ENCODE measurements at regions not wholly inside any gene's neighbourhood (a gene's known extent, or its start where the extent isn't known, plus 50 kb on each side); places are given as distances from the start of the nearest gene placed in this dataset.
"Not testable (repeated sequence)": the region's sequence is repeated elsewhere in the genome, so short reads cannot be mapped to it uniquely, and the experiment has no call there.

GRCh38 chr2:66177128-66177796, 257.7 kb upstream of the MEIS1 start:
- not testable (repeated sequence) for TF ChIP-seq ZHX1 (CRISPR knock-in tag; IDR thresholded peaks at IDR 0.05; ENCODE audit: low read depth); MLX (CRISPR knock-in tag; IDR thresholded peaks at IDR 0.05); RNF219 (CRISPR knock-in tag; IDR thresholded peaks at IDR 0.05); ZNF740 (CRISPR knock-in tag; IDR thresholded peaks at IDR 0.05); SKIL (CRISPR knock-in tag; IDR thresholded peaks at IDR 0.05; ENCODE audit: borderline replicate concordance); TAF1 (CRISPR knock-in tag; IDR thresholded peaks at IDR 0.05); GABPB1 (CRISPR knock-in tag; IDR thresholded peaks at IDR 0.05); USF2 (IDR thresholded peaks at IDR 0.05; ENCODE audit: low read depth, low read length); USF2 (CRISPR knock-in tag; IDR thresholded peaks at IDR 0.05; ENCODE audit: borderline replicate concordance); JUND (CRISPR knock-in tag; IDR thresholded peaks at IDR 0.05); HOXA5 (CRISPR knock-in tag; IDR thresholded peaks at IDR 0.05)
- TF ChIP-seq, protein P1, sequence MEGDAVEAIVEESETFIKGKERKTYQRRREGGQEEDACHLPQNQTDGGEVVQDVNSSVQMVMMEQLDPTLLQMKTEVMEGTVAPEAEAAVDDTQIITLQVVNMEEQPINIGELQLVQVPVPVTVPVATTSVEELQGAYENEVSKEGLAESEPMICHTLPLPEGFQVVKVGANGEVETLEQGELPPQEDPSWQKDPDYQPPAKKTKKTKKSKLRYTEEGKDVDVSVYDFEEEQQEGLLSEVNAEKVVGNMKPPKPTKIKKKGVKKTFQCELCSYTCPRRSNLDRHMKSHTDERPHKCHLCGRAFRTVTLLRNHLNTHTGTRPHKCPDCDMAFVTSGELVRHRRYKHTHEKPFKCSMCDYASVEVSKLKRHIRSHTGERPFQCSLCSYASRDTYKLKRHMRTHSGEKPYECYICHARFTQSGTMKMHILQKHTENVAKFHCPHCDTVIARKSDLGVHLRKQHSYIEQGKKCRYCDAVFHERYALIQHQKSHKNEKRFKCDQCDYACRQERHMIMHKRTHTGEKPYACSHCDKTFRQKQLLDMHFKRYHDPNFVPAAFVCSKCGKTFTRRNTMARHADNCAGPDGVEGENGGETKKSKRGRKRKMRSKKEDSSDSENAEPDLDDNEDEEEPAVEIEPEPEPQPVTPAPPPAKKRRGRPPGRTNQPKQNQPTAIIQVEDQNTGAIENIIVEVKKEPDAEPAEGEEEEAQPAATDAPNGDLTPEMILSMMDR (CRISPR knock-in tag; IDR thresholded peaks at IDR 0.05) = not testable (repeated sequence)
- TF ChIP-seq, protein P2, sequence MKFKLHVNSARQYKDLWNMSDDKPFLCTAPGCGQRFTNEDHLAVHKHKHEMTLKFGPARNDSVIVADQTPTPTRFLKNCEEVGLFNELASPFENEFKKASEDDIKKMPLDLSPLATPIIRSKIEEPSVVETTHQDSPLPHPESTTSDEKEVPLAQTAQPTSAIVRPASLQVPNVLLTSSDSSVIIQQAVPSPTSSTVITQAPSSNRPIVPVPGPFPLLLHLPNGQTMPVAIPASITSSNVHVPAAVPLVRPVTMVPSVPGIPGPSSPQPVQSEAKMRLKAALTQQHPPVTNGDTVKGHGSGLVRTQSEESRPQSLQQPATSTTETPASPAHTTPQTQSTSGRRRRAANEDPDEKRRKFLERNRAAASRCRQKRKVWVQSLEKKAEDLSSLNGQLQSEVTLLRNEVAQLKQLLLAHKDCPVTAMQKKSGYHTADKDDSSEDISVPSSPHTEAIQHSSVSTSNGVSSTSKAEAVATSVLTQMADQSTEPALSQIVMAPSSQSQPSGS (CRISPR knock-in tag; IDR thresholded peaks at IDR 0.05) = not testable (repeated sequence)
